BE2C (cell line): ENCODE measurements at regions not wholly inside any gene's neighbourhood (a gene's known extent, or its start where the extent isn't known, plus 50 kb on each side); places are given as distances from the start of the nearest gene placed in this dataset.

ENCODE experiments used
- DNase-seq: peaks from one replicate; pipeline ENCODE4 v3.0.0-alpha.2; 2020
- H3K27me3 ChIP-seq: fragments of 250-450 bp; sonication (Bioruptor Pico); 2 replicates; pipeline ENCODE4 v1.5.1; 2020; ENCODE audit warnings: mild to moderate bottlenecking
- H3K36me3 ChIP-seq: fragments of 250-450 bp; sonication (Bioruptor Pico); 2 replicates; pipeline ENCODE4 v1.5.1; 2020; ENCODE audit warnings: mild to moderate bottlenecking
- H3K4me1 ChIP-seq: fragments of 250-450 bp; sonication (Bioruptor Pico); 2 replicates; pipeline ENCODE4 v1.5.1; 2020
- H3K4me3 ChIP-seq: 2 replicates; pipeline ENCODE4 v1.5.1; 2011; ENCODE audit warnings: low read depth, low read length
- H3K9me3 ChIP-seq: fragments of 250-450 bp; sonication (Bioruptor Pico); 2 replicates; pipeline ENCODE4 v1.5.1; 2020
- TF ChIP-seq, protein P1 (sequence below): IDR thresholded peaks from 2 replicates; pipeline ENCODE4 v1.5.1; 2012; ENCODE audit warnings: mild to moderate bottlenecking, low read depth, low read length

DNA sequence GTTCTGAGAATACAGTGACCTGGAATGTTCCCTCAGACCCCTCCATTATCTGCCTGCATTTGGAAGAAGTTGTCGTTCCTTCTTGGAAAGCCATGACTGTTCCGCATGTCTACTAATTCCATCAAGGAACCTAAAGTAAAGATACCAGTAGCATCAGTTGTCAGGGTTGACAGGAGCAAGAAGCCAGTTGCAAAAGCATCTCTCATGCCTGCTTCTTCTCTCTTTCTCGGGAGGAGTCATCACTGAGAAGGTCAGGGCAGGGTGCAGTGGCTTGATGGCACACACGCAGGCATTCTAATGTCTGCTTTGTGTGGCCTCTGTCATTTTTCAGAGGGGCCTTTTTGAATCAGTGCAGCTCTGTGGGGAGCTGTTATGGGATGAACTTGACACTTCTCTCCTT lies 276.6 kb upstream of the TPM1 start:
- no peaks in the 10 kb centered on the region; the same call in none of the 2 replicates for H3K36me3 ChIP-seq
- H3K9me3 ChIP-seq = no peaks in the 10 kb centered on the region
- H3K4me3 ChIP-seq = peak overlapping the region; percentile 25; the same call in 1 of the 2 replicates
- TF ChIP-seq, protein P1, sequence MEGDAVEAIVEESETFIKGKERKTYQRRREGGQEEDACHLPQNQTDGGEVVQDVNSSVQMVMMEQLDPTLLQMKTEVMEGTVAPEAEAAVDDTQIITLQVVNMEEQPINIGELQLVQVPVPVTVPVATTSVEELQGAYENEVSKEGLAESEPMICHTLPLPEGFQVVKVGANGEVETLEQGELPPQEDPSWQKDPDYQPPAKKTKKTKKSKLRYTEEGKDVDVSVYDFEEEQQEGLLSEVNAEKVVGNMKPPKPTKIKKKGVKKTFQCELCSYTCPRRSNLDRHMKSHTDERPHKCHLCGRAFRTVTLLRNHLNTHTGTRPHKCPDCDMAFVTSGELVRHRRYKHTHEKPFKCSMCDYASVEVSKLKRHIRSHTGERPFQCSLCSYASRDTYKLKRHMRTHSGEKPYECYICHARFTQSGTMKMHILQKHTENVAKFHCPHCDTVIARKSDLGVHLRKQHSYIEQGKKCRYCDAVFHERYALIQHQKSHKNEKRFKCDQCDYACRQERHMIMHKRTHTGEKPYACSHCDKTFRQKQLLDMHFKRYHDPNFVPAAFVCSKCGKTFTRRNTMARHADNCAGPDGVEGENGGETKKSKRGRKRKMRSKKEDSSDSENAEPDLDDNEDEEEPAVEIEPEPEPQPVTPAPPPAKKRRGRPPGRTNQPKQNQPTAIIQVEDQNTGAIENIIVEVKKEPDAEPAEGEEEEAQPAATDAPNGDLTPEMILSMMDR = no peak
- no peaks in the 10 kb centered on the region for H3K27me3 ChIP-seq
- H3K4me1 ChIP-seq = peaks cover 24% of the 10 kb centered on the region
- no peak for DNase-seq

DNA sequence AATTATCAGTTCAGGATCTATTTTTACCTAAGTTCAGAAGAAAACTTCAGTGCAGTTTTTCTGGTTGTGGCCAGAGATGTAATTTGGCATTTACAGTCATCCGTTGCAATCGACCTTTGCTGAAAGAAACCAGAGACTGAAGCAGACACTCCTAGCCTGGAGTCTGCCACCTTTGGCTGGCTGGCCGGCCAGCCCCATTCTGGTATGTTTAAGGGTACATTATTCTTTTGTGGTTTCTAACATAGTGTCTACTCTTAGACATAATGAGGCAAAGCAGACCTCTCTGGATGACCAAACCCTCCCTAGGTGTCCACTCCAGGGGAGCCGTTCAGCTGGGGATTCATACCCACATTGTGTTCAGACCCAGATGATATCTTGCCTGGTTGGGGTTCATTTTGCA lies 275.9 kb upstream of the TPM1 start:
- peaks cover 24% of the 10 kb centered on the region for H3K4me1 ChIP-seq
- no peaks in the 10 kb centered on the region for H3K9me3 ChIP-seq
- H3K27me3 ChIP-seq = no peaks in the 10 kb centered on the region
- peaks cover 3% of the 10 kb centered on the region for H3K36me3 ChIP-seq
- peak; percentile 47 for DNase-seq
- peak overlapping the region; percentile 25; the same call in 1 of the 2 replicates for H3K4me3 ChIP-seq
- TF ChIP-seq, protein P1 = no peak

DNA sequence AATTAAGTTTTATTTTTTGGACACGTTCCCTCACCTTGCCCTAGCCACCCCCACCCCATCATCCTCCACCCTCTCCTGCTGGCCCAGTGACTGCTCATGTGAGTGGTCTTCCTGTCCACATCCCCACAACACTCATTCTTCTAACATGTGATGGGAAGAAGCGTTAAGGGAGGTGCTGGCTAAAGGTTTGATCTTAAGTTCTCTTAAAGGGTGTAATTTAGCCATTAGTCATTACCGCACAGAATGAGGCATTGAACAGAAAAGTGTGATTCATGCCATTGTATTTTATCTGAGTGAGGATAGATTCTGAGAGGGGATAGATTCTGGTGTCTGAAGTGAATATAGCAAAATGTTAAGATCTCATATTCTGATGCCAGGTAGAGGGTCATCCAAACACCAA lies 272.9 kb upstream of the TPM1 start:
- no peaks in the 10 kb centered on the region for H3K9me3 ChIP-seq
- DNase-seq = no peak
- peaks cover 21% of the 10 kb centered on the region for H3K4me1 ChIP-seq
- H3K4me3 ChIP-seq = no peak overlapping the region
- no peaks in the 10 kb centered on the region for H3K27me3 ChIP-seq
- TF ChIP-seq, protein P1 = no peak
- peaks cover 7% of the 10 kb centered on the region; the same call in 1 of the 2 replicates for H3K36me3 ChIP-seq

DNA sequence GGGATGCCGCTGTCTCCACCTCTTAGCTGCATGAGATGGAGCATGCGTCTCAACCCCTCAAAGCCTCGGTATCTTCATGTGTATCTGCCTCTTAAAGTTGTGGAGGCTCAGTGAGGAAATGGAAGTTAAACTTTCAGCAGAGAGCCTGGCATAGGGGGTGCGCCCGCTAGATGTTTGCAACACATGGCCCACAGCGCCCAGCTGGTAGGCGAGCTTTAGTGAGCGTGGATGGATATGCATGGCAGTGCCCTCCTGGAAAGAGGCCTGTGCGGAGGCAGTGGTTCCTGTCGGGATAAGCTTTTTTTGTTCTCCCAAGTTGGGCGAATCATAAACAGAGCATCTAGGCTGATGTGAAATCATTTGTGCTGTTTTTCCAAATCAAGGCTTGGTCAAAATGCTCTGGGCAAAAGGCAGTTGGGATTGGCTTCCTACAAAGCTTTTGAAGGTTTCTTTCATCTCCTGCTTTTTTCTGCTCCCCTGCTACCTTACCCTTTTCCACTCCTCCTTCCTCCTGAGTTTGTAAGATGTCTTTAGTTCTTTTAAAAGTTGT lies 272.4 kb upstream of the TPM1 start:
- H3K4me3 ChIP-seq = no peak overlapping the region
- peaks cover 7% of the 10 kb centered on the region; the same call in 1 of the 2 replicates for H3K36me3 ChIP-seq
- DNase-seq = no peak
- TF ChIP-seq, protein P1 = no peak
- H3K4me1 ChIP-seq = peaks cover 18% of the 10 kb centered on the region
- H3K9me3 ChIP-seq = no peaks in the 10 kb centered on the region
- no peaks in the 10 kb centered on the region for H3K27me3 ChIP-seq

DNA sequence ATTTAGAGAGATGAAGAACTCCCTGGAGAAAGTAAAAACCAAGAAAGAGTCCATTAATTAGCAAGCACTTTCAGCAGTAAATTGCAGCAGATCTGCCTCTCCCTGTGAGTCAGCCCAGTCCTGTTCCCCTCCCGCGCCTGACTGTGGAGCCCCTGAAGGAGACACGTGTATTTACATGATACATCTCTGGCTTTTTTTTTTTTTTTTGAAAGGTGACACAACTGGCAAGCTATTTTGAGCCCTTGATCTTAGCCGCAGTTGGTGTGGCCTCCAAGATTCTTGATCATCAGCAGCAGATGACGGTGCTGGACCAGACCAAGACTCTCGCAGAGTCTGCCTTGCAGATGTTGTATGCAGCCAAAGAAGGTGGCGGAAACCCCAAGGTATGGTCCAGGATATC lies 271.8 kb upstream of the TPM1 start:
- peaks cover 13% of the 10 kb centered on the region for H3K4me1 ChIP-seq
- DNase-seq = no peak
- no peaks in the 10 kb centered on the region for H3K9me3 ChIP-seq
- H3K4me3 ChIP-seq = no peak overlapping the region
- H3K36me3 ChIP-seq = peaks cover 7% of the 10 kb centered on the region; the same call in 1 of the 2 replicates
- TF ChIP-seq, protein P1 = no peak
- no peaks in the 10 kb centered on the region for H3K27me3 ChIP-seq

DNA sequence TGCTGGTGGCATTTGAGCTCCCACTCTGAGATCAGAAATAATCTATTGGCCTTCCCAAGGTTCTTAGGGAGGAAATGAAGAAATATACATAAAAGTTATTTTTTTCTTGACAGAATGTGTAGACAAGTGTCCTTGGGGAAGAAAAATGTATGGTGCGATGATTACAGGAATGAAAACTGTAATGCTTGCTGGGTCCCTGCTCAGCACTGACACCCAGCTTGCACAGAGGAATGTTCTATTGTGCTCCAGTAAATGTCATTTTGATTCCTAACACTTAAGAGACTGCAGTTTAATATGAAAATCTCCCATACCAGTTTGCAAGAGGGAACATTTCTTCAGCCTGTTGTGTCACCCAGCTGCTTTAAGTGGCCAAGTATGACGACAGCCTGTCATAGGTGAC lies 271.3 kb upstream of the TPM1 start:
- peaks cover 7% of the 10 kb centered on the region; the same call in 1 of the 2 replicates for H3K36me3 ChIP-seq
- H3K4me3 ChIP-seq = no peak overlapping the region
- H3K27me3 ChIP-seq = no peaks in the 10 kb centered on the region
- H3K4me1 ChIP-seq = peaks cover 8% of the 10 kb centered on the region
- no peak for DNase-seq
- no peaks in the 10 kb centered on the region for H3K9me3 ChIP-seq
- TF ChIP-seq, protein P1 = no peak
